ENCODE measurements at regions not wholly inside any gene's neighbourhood (a gene's known extent, or its start where the extent isn't known, plus 50 kb on each side); places are given as distances from the start of the nearest gene placed in this dataset.
"Not testable (repeated sequence)": the region's sequence is repeated elsewhere in the genome, so short reads cannot be mapped to it uniquely, and the experiment has no call there.

GRCh38 chr10:2525781-2526180 lies 541.6 kb upstream of the PFKP start:
- no peaks in the 10 kb centered on the region for H3K36me3 ChIP-seq (ENCODE audit: control insufficient read depth in 1 of 2, insufficient read depth in 2 of 2, low read depth in 1 of 2, low read length in 2 of 2)
- H2AFZ ChIP-seq (ENCODE audit: low read depth, low read length), result no peak overlapping the region
- H3K4me3 ChIP-seq (ENCODE audit: insufficient read depth in 1 of 2, low read depth in 1 of 2, low read length in 2 of 2), result no peak overlapping the region
- H2BK120ac ChIP-seq (ENCODE audit: low read depth, low read length), result no peak overlapping the region
- no peak for DNase-seq
- no peak overlapping the region for H3K9ac ChIP-seq (ENCODE audit: low read length)
- H3K79me1 ChIP-seq (replicated peaks; ENCODE audit: low read length, poor library complexity, severe bottlenecking), result no peaks in the 10 kb centered on the region
- H3K27ac ChIP-seq (ENCODE audit: low read length, poor library complexity, severe bottlenecking), result no peak overlapping the region
- no peak overlapping the region for H3K14ac ChIP-seq (ENCODE audit: low read length in 2 of 2)
- H3K18ac ChIP-seq (ENCODE audit: low read depth in 1 of 2, low read length in 2 of 2), result no peak overlapping the region
- H3K4me1 ChIP-seq (ENCODE audit: control insufficient read depth, insufficient read depth, low read depth, low read length), result no peaks in the 10 kb centered on the region
- no peak overlapping the region for H4K8ac ChIP-seq (ENCODE audit: low read length)
- H2BK5ac ChIP-seq (ENCODE audit: low read depth, low read length, poor library complexity, severe bottlenecking), result no peak overlapping the region
- H3K4me2 ChIP-seq (ENCODE audit: low read length, poor library complexity, severe bottlenecking), result no peak overlapping the region
- no peaks in the 10 kb centered on the region for H3K9me3 ChIP-seq (ENCODE audit: control insufficient read depth, low read length)
- no peak overlapping the region for H3K4ac ChIP-seq (ENCODE audit: low read depth in 1 of 2, low read length in 2 of 2)
- no peak overlapping the region for H2BK12ac ChIP-seq (ENCODE audit: low read length in 2 of 2)
- no peak overlapping the region for H3K23ac ChIP-seq (ENCODE audit: low read length in 2 of 2)
- H4K91ac ChIP-seq (ENCODE audit: low read length), result no peak overlapping the region
- no peak overlapping the region for H2AK5ac ChIP-seq (ENCODE audit: low read length, severe bottlenecking)
- H2BK15ac ChIP-seq (ENCODE audit: low read depth, poor library complexity, severe bottlenecking), result no peak overlapping the region
- 92% methylated on average over 12 of the region's 12 CpGs for WGBS
- peaks cover 0 to 6% of the 10 kb centered on the region in 2 experiments for H3K27me3 ChIP-seq (ENCODE audit: control insufficient read depth in 1 of 2, insufficient read depth in 1 of 2, low read length in 2 of 2)

GRCh38 chr10:2519139-2519538 lies 548.2 kb upstream of the PFKP start:
- H2AK5ac ChIP-seq (ENCODE audit: low read length, severe bottlenecking), result no peak overlapping the region
- H2BK5ac ChIP-seq (ENCODE audit: low read depth, low read length, poor library complexity, severe bottlenecking), result no peak overlapping the region
- no peak overlapping the region for H2BK12ac ChIP-seq (ENCODE audit: low read length in 2 of 2)
- H2BK15ac ChIP-seq (ENCODE audit: low read depth, poor library complexity, severe bottlenecking), result no peak overlapping the region
- no peak for DNase-seq
- no peak overlapping the region for H3K9ac ChIP-seq (ENCODE audit: low read length)
- no peak overlapping the region for H3K18ac ChIP-seq (ENCODE audit: low read depth in 1 of 2, low read length in 2 of 2)
- no peak overlapping the region for H3K14ac ChIP-seq (ENCODE audit: low read length in 2 of 2)
- no peak overlapping the region for H3K23ac ChIP-seq (ENCODE audit: low read length in 2 of 2)
- H2AFZ ChIP-seq (ENCODE audit: low read depth, low read length), result no peak overlapping the region
- no peaks in the 10 kb centered on the region for H3K36me3 ChIP-seq (ENCODE audit: control insufficient read depth in 1 of 2, insufficient read depth in 2 of 2, low read depth in 1 of 2, low read length in 2 of 2)
- no peak overlapping the region for H3K4me2 ChIP-seq (ENCODE audit: low read length, poor library complexity, severe bottlenecking)
- no peaks in the 10 kb centered on the region for H3K9me3 ChIP-seq (ENCODE audit: control insufficient read depth, low read length)
- WGBS, result 92% methylated on average over 7 of the region's 8 CpGs
- H3K79me1 ChIP-seq (replicated peaks; ENCODE audit: low read length, poor library complexity, severe bottlenecking), result no peaks in the 10 kb centered on the region
- H4K8ac ChIP-seq (ENCODE audit: low read length), result no peak overlapping the region
- H2BK120ac ChIP-seq (ENCODE audit: low read depth, low read length), result no peak overlapping the region
- H3K4me3 ChIP-seq (ENCODE audit: insufficient read depth in 1 of 2, low read depth in 1 of 2, low read length in 2 of 2), result no peak overlapping the region
- H3K27me3 ChIP-seq (ENCODE audit: control insufficient read depth in 1 of 2, insufficient read depth in 1 of 2, low read length in 2 of 2), result peaks cover 0 to 5% of the 10 kb centered on the region in 2 experiments
- no peak overlapping the region for H3K27ac ChIP-seq (ENCODE audit: low read length, poor library complexity, severe bottlenecking)
- no peak overlapping the region for H3K4ac ChIP-seq (ENCODE audit: low read depth in 1 of 2, low read length in 2 of 2)
- H3K4me1 ChIP-seq (ENCODE audit: control insufficient read depth, insufficient read depth, low read depth, low read length), result no peaks in the 10 kb centered on the region
- H4K91ac ChIP-seq (ENCODE audit: low read length), result no peak overlapping the region

- Histone ChIP-seq H4K91ac (ENCODE audit: low read length) (peak overlapping the region; percentile 39), H2AFZ (ENCODE audit: low read depth, low read length) (peak overlapping the region; percentile 23), H3K4me2 (ENCODE audit: low read length, poor library complexity, severe bottlenecking) (peak overlapping the region; percentile 71), H3K9ac (ENCODE audit: low read length) (peak overlapping the region; percentile 57), H2BK12ac (ENCODE audit: low read length in 2 of 2) (peak overlapping the region; percentile 63 to 72), H3K9me3 (ENCODE audit: control insufficient read depth, low read length) (no peaks in the 10 kb centered on the region), H3K23ac (ENCODE audit: low read length in 2 of 2) (no peak overlapping the region), H3K14ac (ENCODE audit: low read length in 2 of 2) (no peak overlapping the region), H3K18ac (ENCODE audit: low read depth in 1 of 2, low read length in 2 of 2) (peak overlapping the region; percentile 19 to 78), H3K27ac (ENCODE audit: low read length, poor library complexity, severe bottlenecking) (peak overlapping the region; percentile 97), H3K4ac (ENCODE audit: low read depth in 1 of 2, low read length in 2 of 2) (peak overlapping the region in 1 of 2 experiments; percentile 40), H3K79me1 (replicated peaks; ENCODE audit: low read length, poor library complexity, severe bottlenecking) (no peaks in the 10 kb centered on the region), H3K36me3 (ENCODE audit: control insufficient read depth in 1 of 2, insufficient read depth in 2 of 2, low read depth in 1 of 2, low read length in 2 of 2) (no peaks in the 10 kb centered on the region), H3K4me3 (ENCODE audit: insufficient read depth in 1 of 2, low read depth in 1 of 2, low read length in 2 of 2) (peak overlapping the region in 1 of 2 experiments; percentile 25), H2BK15ac (ENCODE audit: low read depth, poor library complexity, severe bottlenecking) (no peak overlapping the region), H2BK5ac (ENCODE audit: low read depth, low read length, poor library complexity, severe bottlenecking) (peak overlapping the region; percentile 95), H3K4me1 (ENCODE audit: control insufficient read depth, insufficient read depth, low read depth, low read length) (peaks cover 8% of the 10 kb centered on the region), H4K8ac (ENCODE audit: low read length) (peak overlapping the region; percentile 5), H3K27me3 (ENCODE audit: control insufficient read depth in 1 of 2, insufficient read depth in 1 of 2, low read length in 2 of 2) (peaks cover 0 to 24% of the 10 kb centered on the region in 2 experiments), H2BK120ac (ENCODE audit: low read depth, low read length) (peak overlapping the region; percentile 80), H2AK5ac (ENCODE audit: low read length, severe bottlenecking) (peak overlapping the region; percentile 81)
- WGBS, result 22% methylated on average over 3 of the region's 4 CpGs
- peak; percentile 90 for DNase-seq
These were observed 558.2 kb upstream of the PFKP start for GRCh38 chr10:2509081-2509531.

GRCh38 chr10:2501366-2501940 lies 565.9 kb upstream of the PFKP start:
- Histone ChIP-seq H3K27me3 (ENCODE audit: control insufficient read depth in 1 of 2, insufficient read depth in 1 of 2, low read length in 2 of 2) (peaks cover 0 to 36% of the 10 kb centered on the region in 2 experiments), H3K4me3 (ENCODE audit: insufficient read depth in 1 of 2, low read depth in 1 of 2, low read length in 2 of 2) (peak overlapping the region in 1 of 2 experiments; percentile 37), H3K9me3 (ENCODE audit: control insufficient read depth, low read length) (peaks cover 13% of the 10 kb centered on the region)
- H2AK5ac ChIP-seq (ENCODE audit: low read length, severe bottlenecking); H3K36me3 ChIP-seq (ENCODE audit: control insufficient read depth in 1 of 2, insufficient read depth in 2 of 2, low read depth in 1 of 2, low read length in 2 of 2); H4K91ac ChIP-seq (ENCODE audit: low read length); H3K9ac ChIP-seq (ENCODE audit: low read length); H2BK5ac ChIP-seq (ENCODE audit: low read depth, low read length, poor library complexity, severe bottlenecking); DNase-seq; H3K79me1 ChIP-seq (replicated peaks; ENCODE audit: low read length, poor library complexity, severe bottlenecking); H2BK12ac ChIP-seq (ENCODE audit: low read length in 2 of 2); H3K4me2 ChIP-seq (ENCODE audit: low read length, poor library complexity, severe bottlenecking); H3K4ac ChIP-seq (ENCODE audit: low read depth in 1 of 2, low read length in 2 of 2); H4K8ac ChIP-seq (ENCODE audit: low read length); H3K4me1 ChIP-seq (ENCODE audit: control insufficient read depth, insufficient read depth, low read depth, low read length); H2AFZ ChIP-seq (ENCODE audit: low read depth, low read length); H2BK15ac ChIP-seq (ENCODE audit: low read depth, poor library complexity, severe bottlenecking); H3K18ac ChIP-seq (ENCODE audit: low read depth in 1 of 2, low read length in 2 of 2); H3K23ac ChIP-seq (ENCODE audit: low read length in 2 of 2); H3K27ac ChIP-seq (ENCODE audit: low read length, poor library complexity, severe bottlenecking); H2BK120ac ChIP-seq (ENCODE audit: low read depth, low read length); H3K14ac ChIP-seq (ENCODE audit: low read length in 2 of 2): not testable (repeated sequence)
- 93% methylated on average over 54 of the region's 58 CpGs for WGBS

All from mesenchymal stem cell (in vitro differentiated cells and primary cell).